ENCODE measurements at regions not wholly inside any gene's neighbourhood (a gene's known extent, or its start where the extent isn't known, plus 50 kb on each side); places are given as distances from the start of the nearest gene placed in this dataset.

GRCh38 chr1:69426401-69426800 is 141.3 kb upstream of the LRRC7 start:
- H3K4me1 ChIP-seq (ENCODE audit: control insufficient read depth in 2 of 3, insufficient read depth in 2 of 3, low read depth in 1 of 3, low read length in 3 of 3) = peaks cover 0 to 4% (median 0%) of the 10 kb centered on the region in 3 donors
- DNase-seq (no peak), FAIRE-seq (no peak)
- H3K36me3 ChIP-seq (ENCODE audit: control insufficient read depth in 2 of 3, insufficient read depth in 3 of 3, low read length in 3 of 3) = no peaks in the 10 kb centered on the region
- intact Hi-C loops (cut with DNase I) = no loop called here
- no peaks in the 10 kb centered on the region for H3K27me3 ChIP-seq (ENCODE audit: control insufficient read depth, insufficient read depth, low read length)
- H3K9ac ChIP-seq (ENCODE audit: low read length in 3 of 3) = no peak overlapping the region
- H3K27ac ChIP-seq (ENCODE audit: low read depth in 2 of 2, low read length in 2 of 2) = no peak overlapping the region
- H3K9me3 ChIP-seq (ENCODE audit: control insufficient read depth in 2 of 3, insufficient read depth in 1 of 3, low read length in 3 of 3) = no peaks in the 10 kb centered on the region
- no peak overlapping the region for H3K4me3 ChIP-seq (ENCODE audit: low read length in 3 of 3)
- TF ChIP-seq CTCF (IDR thresholded peaks at IDR 0.05; ENCODE audit: borderline replicate concordance, extremely low read depth, insufficient read depth) = no peak

GRCh38 chr1:69433073-69433472 is 134.6 kb upstream of the LRRC7 start:
- Histone ChIP-seq H3K9me3 (ENCODE audit: control insufficient read depth in 2 of 3, insufficient read depth in 1 of 3, low read length in 3 of 3) (no peaks in the 10 kb centered on the region), H3K36me3 (ENCODE audit: control insufficient read depth in 2 of 3, insufficient read depth in 3 of 3, low read length in 3 of 3) (no peaks in the 10 kb centered on the region), H3K4me1 (ENCODE audit: control insufficient read depth in 2 of 3, insufficient read depth in 2 of 3, low read depth in 1 of 3, low read length in 3 of 3) (peaks cover 0 to 6% (median 0%) of the 10 kb centered on the region in 3 donors), H3K27me3 (ENCODE audit: control insufficient read depth, insufficient read depth, low read length) (no peaks in the 10 kb centered on the region), H3K4me3 (ENCODE audit: low read length in 3 of 3) (no peak overlapping the region), H3K27ac (ENCODE audit: low read depth in 2 of 2, low read length in 2 of 2) (no peak overlapping the region), H3K9ac (ENCODE audit: low read length in 3 of 3) (no peak overlapping the region)
- DNase-seq (no peak), FAIRE-seq (no peak)
- intact Hi-C loops (cut with DNase I) = no loop called here
- TF ChIP-seq CTCF (IDR thresholded peaks at IDR 0.05; ENCODE audit: borderline replicate concordance, extremely low read depth, insufficient read depth) = no peak

GRCh38 chr1:69436151-69436550 is 131.6 kb upstream of the LRRC7 start:
- Histone ChIP-seq H3K4me1 (ENCODE audit: control insufficient read depth in 2 of 3, insufficient read depth in 2 of 3, low read depth in 1 of 3, low read length in 3 of 3) (peaks cover 0 to 4% (median 0%) of the 10 kb centered on the region in 3 donors), H3K9ac (ENCODE audit: low read length in 3 of 3) (no peak overlapping the region), H3K36me3 (ENCODE audit: control insufficient read depth in 2 of 3, insufficient read depth in 3 of 3, low read length in 3 of 3) (no peaks in the 10 kb centered on the region), H3K4me3 (ENCODE audit: low read length in 3 of 3) (no peak overlapping the region), H3K9me3 (ENCODE audit: control insufficient read depth in 2 of 3, insufficient read depth in 1 of 3, low read length in 3 of 3) (no peaks in the 10 kb centered on the region), H3K27me3 (ENCODE audit: control insufficient read depth, insufficient read depth, low read length) (no peaks in the 10 kb centered on the region), H3K27ac (ENCODE audit: low read depth in 2 of 2, low read length in 2 of 2) (no peak overlapping the region)
- no peak for FAIRE-seq
- intact Hi-C loops (cut with DNase I) = no loop called here
- DNase-seq = no peak
- no peak for TF ChIP-seq CTCF (IDR thresholded peaks at IDR 0.05; ENCODE audit: borderline replicate concordance, extremely low read depth, insufficient read depth)

Data from kidney (tissue), 13 donors.